Activated CD4-positive, alpha-beta T cell treated with anti-CD3 and anti-CD28 coated beads, Interleukin-2, Interleukin-4, amounts not matched to agents 100 ng/mL and 50 ng/mL, durations not matched to agents 16 hours and 8 hours (primary cell): ENCODE measurements at regions not wholly inside any gene's neighbourhood (a gene's known extent, or its start where the extent isn't known, plus 50 kb on each side); places are given as distances from the start of the nearest gene placed in this dataset.
"Not testable (repeated sequence)": the region's sequence is repeated elsewhere in the genome, so short reads cannot be mapped to it uniquely, and the experiment has no call there.

ENCODE experiments used
- DNase-seq: peaks from one replicate; pipeline ENCODE4 v3.0.0-alpha.2; 2020; ENCODE audit warnings: low spot score

DNA sequence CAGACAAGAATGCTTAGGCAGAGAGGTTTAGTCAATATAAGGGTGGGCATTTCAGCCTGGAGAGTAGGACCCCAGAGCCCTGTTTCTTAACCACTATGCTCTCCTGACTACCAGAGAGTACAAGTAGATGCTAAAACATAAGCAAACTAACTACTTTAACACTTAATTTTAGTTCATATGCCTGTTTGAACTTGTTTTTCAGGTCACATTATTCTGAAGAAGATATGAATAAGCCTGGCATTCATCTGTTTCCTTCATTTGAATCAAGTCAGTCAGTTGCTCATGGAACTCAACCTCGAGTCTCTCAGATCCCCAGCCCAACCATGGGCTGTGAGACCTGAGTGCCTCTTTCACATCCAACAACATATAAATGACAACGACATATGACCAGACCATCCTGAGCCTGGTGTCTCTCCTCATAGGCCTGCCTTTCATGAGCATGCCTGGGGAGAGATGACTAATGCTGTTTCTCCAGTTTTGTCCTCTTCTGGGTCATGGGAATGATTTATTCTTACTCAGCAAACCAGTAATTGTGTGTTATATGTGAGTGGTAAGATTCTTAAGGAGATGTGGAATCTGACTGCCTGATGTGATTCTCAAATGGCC, 251.1 kb upstream of the BTG1 start:
- DNase-seq, result no peak

DNA sequence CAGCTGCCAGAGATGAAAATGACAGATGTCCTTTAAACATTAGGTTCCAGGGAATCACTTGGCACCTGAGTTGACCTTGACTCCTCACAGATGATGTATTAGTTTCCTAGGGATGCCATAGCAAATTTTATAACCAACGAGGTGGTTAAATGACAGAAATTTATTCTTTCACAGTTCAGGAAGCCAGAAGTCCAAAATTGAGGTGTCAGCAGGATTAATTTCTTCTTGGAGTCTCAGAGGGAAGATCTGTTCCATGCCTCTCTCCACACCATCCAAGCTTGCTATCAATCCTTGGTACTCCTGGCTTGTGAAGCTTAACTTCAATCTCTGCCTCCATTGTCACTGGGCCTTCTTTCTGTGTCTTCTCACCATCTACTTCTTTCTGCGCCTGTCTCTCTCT, 249.7 kb upstream of the BTG1 start:
- DNase-seq, result no peak

DNA sequence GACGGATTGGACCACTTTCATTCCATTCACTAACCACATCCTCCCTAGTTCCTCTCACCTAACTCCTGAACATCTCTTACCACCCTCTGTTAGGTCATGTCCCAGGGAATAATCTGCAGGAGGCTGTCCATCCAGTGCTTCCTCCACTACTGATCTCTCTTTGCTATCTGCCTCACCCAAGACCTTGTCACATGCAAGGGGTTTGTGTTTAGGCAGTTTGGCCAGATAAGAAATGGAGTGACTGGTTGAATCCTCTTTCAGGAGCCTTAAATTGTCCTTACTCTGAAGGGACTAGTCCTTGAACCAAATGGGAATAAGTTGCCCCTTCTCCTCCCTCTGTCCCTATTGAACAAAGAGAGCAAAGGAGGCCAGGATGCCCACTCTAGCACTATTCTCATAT, 249.2 kb upstream of the BTG1 start:
- DNase-seq, result no peak

DNA sequence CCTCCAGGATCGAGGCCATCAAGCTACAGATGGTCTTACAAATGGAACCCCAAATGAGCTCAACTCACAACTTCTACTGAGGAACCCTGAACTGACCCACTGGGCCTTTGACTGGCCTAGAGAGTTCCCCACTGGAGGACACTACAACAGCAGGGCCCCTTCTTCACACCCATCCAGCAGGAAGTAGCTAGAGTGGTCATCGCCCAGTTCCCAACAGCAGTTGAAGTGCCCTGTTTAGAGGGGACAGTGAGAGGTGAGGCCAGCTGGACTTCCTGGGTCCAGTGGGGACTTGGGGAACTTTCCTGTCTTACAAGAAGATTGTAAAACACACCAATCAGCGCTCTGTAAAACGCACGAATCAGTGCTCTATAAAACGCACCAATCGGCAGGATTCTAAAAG, 247.9 kb upstream of the BTG1 start:
- no peak for DNase-seq

DNA sequence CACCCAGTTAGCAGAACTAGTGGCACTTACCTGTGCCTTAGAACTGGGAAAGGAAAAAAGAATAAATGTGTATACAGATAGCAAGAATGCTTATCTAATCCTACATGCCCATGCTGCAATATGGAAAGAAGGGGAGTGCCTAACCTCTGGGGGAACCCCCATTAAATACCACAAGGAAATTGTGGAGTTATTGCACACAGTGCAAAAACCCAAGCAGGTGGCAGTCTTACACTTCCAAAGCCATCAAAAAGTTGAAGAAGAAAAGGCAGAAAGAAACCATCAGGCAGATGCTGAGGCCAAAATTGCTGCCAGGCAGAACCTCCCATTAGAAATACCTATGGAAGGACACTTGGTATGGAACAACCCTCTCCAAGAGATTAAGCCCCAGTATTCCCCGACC, 246.1 kb upstream of the BTG1 start:
- not testable (repeated sequence) for DNase-seq

DNA sequence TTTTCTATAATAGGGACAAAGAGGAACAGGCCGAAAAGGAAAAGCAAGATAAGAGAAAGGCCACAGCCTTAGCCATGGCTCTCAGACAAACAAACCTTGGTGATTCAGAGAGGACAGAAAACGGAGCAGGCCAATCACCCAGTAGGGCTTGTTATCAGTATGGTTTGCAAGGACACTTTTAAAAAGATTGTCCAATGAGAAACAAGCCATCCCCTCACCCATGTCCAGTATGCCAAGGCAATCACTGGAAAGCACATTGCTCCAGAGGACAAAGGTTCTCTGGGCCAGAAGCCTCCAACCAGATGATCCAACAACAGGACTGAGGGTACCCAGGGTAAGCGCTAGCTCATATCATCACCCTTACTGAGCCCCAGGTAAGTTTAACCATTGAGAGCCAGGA, 243.8 kb upstream of the BTG1 start:
- no peak for DNase-seq

DNA sequence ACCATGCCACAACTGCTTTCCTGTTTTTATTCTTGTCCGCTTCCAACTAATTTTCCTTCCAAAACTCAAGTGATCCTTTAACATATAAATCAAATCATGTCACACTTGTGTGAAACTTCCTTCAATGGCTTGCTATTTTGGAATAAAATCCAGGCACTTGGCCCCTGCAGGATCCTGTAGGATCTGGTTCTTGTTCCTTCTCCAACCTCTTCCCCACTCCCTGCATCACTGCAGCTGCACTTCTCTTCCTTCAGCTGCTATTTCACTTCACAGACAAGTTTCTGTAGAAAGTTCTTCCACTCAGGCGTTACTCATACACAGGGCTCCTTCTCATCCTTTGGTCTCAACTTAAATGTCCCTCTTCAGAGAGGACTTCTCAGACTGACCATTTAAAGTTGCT, 239.7 kb upstream of the BTG1 start:
- DNase-seq, result no peak

DNA sequence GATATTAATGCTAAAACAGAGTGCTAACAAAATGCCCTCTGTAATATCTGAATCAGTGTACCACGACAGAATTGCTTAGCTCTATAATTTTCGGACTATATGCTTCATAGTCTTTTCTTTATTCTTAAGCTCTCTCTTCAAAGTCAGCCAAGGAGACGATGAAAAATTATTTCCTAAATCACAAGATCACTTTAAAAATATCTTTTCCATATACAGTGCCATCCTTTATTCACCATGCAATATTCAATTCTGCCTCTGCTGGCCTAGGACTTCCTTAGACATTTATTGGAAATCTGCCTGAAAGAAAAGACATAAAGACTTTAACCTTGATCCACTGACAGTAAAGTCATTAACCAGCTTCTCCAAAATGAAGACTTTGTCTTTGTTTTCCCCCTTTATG, 238.9 kb upstream of the BTG1 start:
- no peak for DNase-seq

DNA sequence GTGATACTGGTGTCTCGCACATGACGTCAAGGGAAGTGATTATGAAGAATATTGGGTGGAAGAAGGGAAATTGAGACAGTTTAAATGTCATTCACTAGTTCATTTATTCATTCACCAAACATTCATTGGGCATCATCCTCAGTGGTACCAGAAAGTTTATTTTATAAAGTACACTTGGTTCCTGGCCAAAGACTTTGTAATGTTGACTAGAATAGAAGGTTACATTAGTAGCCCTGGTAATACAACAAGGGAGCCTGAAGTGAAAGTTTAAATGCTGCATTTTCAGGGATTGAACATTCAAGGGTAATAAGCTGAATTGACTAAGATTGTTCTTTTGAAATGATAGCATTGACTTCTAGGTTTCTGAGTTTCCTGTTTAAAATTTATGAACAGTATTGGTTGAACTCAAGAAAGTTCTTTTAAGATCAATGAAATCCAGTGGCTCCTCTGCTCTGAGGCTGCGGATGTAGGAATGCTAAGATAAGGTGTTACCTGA, 236.8 kb upstream of the BTG1 start:
- DNase-seq, result no peak

DNA sequence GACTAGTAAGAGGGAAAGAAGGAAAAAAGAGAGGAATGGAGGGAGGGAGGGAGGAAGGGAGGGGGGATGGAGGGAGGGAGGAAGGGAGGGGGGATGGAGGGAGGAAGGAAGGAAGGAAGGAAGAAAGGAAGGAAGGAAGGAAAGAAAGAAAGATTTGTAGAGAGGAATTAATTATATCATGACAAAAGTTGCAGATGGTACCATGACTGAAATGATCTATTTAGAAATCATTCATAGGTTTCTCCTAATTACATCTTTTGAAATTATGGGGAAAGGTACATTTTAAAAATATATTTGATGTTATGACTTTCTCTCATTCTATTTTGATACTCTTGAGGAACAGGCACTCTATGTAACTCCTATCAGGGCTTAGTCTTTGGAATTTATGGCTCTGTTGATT, 236.2 kb upstream of the BTG1 start:
- DNase-seq, result no peak

DNA sequence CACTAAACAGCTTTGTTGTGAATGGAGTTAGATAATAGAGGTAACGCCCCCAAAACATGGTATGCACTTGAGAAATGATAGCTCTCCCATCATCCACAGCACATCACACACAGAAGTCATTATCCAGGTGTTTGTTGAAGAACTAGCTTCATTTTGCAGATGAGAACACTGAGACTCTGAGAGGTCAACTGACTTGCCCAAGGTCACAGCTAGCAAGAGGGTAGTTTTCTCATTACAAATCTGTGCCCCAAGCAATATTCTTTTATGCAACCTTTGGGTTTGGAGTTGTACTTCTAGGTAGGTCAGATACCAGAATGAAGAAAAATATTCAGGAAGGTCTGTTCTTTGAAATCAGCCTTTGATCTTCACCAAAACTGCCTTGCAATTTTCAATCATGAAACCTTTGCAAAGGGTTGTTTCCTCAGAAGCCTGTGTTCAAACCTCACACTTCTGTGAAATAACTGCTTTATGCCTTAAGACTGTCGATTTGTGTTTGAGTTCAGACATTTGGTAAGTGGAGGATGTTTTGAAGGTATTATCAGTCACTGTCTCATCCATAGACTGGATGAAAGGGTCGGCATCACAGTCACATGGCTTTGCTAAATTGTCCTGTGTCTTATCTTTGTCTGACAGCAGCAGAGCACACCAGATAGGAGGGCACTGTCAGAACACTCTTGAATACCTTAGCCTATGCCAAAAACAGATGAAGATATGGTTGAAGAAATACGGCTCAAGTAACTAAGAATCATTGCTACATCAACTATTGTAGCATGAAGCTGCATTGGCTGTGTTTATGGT, 233.2 kb upstream of the BTG1 start:
- no peak for DNase-seq

DNA sequence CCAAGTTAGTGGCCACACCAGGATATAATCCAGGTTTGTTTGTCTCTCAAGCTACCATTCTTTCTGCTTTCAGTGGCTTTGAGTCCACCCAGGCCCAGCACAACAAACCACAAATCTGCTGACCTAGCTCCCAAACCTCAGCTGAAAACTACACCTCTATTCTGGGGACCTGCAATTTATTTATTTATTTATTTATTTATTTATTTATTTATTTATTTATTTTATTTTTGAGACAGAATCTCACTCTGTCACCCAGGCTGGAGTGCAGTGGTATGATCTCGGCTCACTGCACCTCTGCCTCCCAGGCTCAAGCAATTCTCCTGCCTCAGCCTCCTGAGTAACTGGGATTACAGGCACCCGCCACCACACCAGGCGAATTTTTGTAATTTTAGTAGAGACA, 229.9 kb upstream of the BTG1 start:
- not testable (repeated sequence) for DNase-seq

DNA sequence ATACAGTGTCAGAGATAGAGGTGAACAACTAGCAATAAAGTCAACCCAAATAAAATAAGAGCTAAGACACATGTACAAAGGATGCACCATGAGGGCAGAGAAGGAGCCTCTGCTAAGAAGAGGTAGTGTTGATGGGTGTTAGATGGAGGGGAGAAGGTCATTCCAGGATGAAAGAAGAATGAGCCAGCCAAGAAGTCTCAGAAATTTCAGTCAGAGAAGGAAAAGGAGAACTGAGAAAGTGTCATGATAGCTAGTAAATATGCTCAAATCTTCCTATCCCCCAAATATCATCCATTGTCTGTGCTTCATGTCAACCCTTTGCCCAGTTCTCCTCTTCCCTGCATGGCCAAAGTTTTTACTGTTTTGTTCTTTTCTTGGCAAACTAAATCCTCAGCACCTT, 225.2 kb upstream of the BTG1 start:
- no peak for DNase-seq

DNA sequence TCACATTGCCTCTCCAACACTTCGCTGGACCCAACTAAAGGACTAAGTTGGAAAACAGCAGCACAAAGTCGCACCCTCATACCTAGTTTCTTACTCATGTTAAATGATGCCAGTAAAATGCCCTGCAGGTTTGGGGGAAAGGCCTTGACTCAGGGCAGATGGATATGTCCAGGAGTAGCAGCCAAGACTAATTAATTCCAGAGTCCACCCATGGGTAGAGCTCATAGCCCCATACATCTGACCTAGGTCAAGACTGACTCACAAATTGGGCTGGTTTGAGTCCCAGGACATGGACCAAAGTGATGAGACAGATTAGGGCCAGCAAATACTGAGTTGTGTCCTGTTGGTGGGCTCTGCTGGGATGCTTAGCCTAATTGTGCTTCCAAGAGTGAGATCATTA, 224.0 kb upstream of the BTG1 start:
- no peak for DNase-seq

DNA sequence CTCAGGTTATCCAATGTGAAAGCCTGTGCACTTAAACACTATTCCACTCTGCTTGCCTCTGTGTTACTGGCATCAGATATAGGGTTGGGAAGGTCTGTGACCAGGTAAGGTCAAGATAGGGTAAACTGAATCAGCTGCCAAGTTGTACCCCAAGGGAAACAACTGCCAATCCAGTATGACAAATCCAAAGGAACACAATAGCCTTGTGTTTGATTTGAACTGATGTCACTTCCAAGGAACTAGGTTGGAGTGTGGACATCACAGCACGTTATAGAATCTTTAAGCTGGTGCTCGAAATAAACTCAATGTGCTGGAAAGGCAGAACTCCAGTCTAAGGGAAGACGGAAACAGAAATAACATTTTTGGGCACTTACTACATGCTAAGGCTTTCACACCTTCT, 223.4 kb upstream of the BTG1 start:
- DNase-seq, result no peak

DNA sequence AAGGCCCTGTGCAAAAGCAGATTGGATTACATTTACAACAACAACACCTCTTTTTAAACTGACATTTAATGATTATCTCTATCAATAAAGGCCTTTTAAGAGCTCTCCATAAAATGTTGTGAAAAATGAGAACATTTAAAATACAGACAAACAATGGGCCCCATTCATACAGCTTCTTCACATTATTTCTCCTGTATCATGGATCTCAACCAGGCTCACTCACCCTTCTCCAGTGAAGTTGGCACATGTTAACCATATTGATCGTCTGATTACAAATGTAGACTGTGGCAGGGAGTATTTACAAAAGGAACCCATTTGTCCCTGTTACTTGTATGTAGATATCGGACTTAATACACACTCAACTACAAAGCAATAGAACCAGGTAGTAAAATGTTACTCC, 220.2 kb upstream of the BTG1 start:
- no peak for DNase-seq

DNA sequence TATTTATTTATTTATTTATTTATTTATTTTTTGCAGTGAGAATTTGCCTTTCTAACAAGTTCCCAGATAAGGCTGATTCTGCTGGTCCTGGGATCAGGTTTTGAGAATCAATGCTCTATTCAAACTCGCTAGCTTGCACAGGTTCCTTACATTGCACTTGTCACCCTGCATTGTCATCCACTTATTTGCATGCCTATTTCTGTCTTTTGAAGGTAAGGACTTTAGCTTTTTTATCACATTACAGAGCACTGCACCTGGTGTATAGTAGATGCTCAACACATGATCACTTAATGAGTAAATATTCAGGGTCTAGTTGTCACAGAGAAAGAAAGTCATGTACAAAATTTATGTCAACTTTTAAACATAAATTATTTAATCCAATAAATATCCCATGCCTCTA, 219.7 kb upstream of the BTG1 start:
- no peak for DNase-seq

DNA sequence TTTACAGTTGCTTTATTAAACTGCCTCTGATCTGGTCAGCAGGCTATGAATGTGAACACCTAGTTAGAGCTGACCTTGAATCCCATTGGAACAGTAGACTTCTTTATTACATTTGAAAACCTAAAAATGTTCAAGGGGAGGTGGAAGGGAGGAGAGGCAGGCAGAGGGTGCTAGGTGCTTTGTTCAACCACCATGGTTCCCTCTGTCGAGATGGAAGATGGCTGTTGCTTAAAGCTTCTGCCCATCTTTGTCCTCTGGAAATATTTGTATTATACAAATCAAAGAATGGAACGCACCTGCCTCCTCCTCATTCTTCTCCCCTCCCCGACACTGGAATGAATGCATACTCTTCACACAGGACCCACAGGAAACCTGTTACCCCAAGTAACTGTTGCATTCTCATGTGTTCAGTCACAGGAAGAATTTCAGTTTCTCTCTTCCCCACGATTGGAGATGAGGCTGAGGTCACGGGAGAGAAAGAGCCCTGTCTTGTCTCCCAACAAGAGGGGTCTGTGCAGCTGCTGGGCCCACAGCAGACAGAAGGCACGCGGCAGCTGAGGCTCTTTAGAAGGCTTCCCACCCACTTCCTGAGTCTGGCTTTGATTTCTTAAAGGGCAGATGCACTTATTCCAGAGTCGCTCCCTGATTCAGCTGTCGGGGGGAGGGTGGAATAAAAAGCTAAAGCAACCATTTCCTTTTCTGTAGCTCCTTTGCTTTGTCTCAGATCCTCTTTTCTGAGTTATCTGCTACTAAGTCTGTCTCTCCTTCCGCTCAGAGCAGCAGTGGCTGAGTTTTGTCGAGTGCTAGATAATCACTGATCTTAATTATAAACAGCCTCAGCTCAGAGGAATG, 217.9 kb upstream of the BTG1 start:
- peak; percentile 27 for DNase-seq

DNA sequence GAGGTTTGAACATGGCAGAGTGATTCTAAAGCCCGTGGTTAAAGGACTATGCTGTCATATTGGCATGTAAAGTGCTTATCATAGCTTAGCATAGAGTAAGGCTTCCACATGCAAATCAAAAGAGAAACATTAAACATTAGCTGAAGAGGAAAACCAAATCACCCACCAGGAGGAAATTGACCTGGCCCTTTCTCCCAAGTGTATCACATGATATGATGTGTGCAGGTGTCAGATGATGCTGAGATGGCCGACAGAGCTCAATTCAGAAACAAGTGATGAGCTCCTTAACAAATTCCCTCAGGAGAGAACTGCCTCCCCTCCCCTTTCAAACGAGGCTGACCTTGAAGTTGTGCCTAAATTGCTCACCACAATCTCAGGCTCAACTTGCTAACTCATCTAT, 217.1 kb upstream of the BTG1 start:
- no peak for DNase-seq

DNA sequence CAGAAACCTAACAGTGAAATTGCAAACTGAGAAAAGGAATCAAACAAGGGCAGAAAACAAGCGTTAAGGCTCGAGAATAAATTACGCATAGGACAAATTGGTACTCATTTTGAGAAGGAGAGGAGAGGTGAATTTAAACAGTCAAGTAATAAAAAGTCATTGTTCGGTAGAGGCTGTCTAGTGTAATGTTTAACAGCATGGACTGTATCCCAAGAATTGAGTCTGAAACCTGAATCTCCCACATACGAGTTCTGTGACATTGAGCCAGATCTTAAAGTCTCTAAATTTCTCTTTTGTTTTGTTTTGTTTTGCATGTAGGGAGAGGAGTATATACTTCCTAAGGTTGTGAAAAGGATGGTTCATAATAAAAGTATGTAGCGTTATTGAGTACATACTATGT, 216.5 kb upstream of the BTG1 start:
- DNase-seq, result no peak

DNA sequence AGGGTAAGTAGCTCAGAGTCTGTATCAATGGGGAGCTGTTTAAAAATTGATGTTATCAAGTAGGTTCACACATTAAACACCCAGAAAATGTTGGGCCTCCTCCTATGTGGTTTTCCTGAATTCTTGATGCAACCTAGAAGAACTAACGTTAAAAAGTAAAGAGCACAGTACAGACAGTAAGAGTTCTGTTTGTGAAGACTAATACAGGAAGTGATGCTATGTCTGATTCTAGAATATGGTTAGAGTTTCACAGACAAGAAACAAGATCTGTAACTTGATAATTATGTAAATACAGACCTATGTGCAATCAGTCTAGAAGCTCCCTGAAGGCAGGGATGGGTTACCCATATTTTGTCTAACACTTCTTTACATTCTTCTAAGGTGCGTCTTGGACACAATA, 214.9 kb upstream of the BTG1 start:
- no peak for DNase-seq

DNA sequence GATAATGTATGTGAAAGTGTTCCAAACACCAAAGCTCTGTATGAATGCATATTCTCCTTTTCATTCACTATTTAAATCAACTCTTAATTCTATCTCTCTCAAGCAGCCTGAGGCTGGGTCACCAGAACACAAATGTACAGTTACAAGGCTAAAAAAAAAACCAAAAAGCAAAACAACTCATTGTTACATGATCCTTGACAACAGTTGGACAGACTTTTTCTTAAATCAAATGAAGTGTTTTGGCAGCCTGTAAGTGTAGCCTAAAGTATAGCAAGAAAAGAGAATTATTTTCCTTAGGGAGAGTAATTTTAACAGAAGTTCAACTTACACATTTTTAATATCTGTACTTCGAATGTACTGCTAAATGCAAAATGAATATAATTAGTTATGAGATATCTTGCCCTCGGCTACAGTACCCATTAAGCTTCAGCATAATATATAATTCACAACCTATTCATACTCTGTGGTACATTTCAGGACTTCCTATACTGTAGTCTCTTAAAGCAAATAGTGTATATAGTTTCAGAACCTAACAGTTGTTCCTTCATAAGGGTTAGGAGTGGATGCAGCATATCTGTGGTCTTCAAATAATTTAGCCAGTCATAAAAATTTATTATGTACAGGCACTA, 214.0 kb upstream of the BTG1 start:
- no peak for DNase-seq
